ENCODE measurements at regions not wholly inside any gene's neighbourhood (a gene's known extent, or its start where the extent isn't known, plus 50 kb on each side); places are given as distances from the start of the nearest gene placed in this dataset.
A peak's percentile ranks its signal among the peaks of the same experiment; 100 is the strongest.

- Histone ChIP-seq H3K9me3 (ENCODE audit: low read depth) (no peaks in the 10 kb centered on the region), H3K27ac (peak overlapping the region; percentile 93), H3K4me2 (peak overlapping the region; percentile 75), H3K36me3 (replicated peaks; ENCODE audit: insufficient read depth, low read depth) (no peaks in the 10 kb centered on the region), H3K4me1 (ENCODE audit: insufficient read depth) (peaks cover 34% of the 10 kb centered on the region), H3K9me2 (replicated peaks; ENCODE audit: insufficient read depth) (no peaks in the 10 kb centered on the region), H4K20me1 (ENCODE audit: insufficient read depth, poor library complexity, severe bottlenecking) (no peaks in the 10 kb centered on the region), H2AFZ (no peak overlapping the region), H3K4me3 (no peak overlapping the region), H3K79me2 (no peaks in the 10 kb centered on the region), H3K27me3 (no peaks in the 10 kb centered on the region)
- 28% methylated on average over 7 of the region's 7 CpGs for WGBS (ENCODE audit: low lambda C conversion rate, missing lambda C conversion rate)
- DNase-seq (ENCODE audit: low spot score): peak; percentile 30
- TF ChIP-seq EZH2 (IDR thresholded peaks at IDR 0.05; ENCODE audit: borderline replicate concordance): no peak
- TF ChIP-seq EZH2phosphoT487 (IDR thresholded peaks at IDR 0.05; ENCODE audit: low read depth, severe bottlenecking, unreplicated experiment): no peak
- no peak for TF ChIP-seq CTCF (IDR thresholded peaks at IDR 0.05; ENCODE audit: poor library complexity)
Observed at GRCh38 chr9:95770653-95771131, 104.8 kb upstream of the ERCC6L2 start.

GRCh38 chr9:95769909-95770433 lies 105.5 kb upstream of the ERCC6L2 start:
- Histone ChIP-seq H3K27me3 (no peaks in the 10 kb centered on the region), H3K79me2 (no peaks in the 10 kb centered on the region), H3K27ac (peak overlapping the region; percentile 93), H3K9me3 (ENCODE audit: low read depth) (no peaks in the 10 kb centered on the region), H3K4me2 (peak overlapping the region; percentile 75), H4K20me1 (ENCODE audit: insufficient read depth, poor library complexity, severe bottlenecking) (no peaks in the 10 kb centered on the region), H3K36me3 (replicated peaks; ENCODE audit: insufficient read depth, low read depth) (no peaks in the 10 kb centered on the region), H3K4me3 (no peak overlapping the region), H3K4me1 (ENCODE audit: insufficient read depth) (peaks cover 38% of the 10 kb centered on the region), H2AFZ (no peak overlapping the region), H3K9me2 (replicated peaks; ENCODE audit: insufficient read depth) (no peaks in the 10 kb centered on the region)
- DNase-seq (ENCODE audit: low spot score): no peak
- WGBS (ENCODE audit: low lambda C conversion rate, missing lambda C conversion rate): 60% methylated on average over 6 of the region's 6 CpGs
- TF ChIP-seq CTCF (IDR thresholded peaks at IDR 0.05; ENCODE audit: poor library complexity) (no peak), EZH2 (IDR thresholded peaks at IDR 0.05; ENCODE audit: borderline replicate concordance) (no peak), EZH2phosphoT487 (IDR thresholded peaks at IDR 0.05; ENCODE audit: low read depth, severe bottlenecking, unreplicated experiment) (no peak)

- Histone ChIP-seq H2AFZ (no peak overlapping the region), H3K9me3 (ENCODE audit: low read depth) (no peaks in the 10 kb centered on the region), H3K4me3 (no peak overlapping the region), H3K27ac (peak overlapping the region; percentile 93), H3K4me2 (no peak overlapping the region), H3K79me2 (no peaks in the 10 kb centered on the region), H3K36me3 (replicated peaks; ENCODE audit: insufficient read depth, low read depth) (no peaks in the 10 kb centered on the region), H4K20me1 (ENCODE audit: insufficient read depth, poor library complexity, severe bottlenecking) (no peaks in the 10 kb centered on the region), H3K27me3 (no peaks in the 10 kb centered on the region), H3K9me2 (replicated peaks; ENCODE audit: insufficient read depth) (no peaks in the 10 kb centered on the region), H3K4me1 (ENCODE audit: insufficient read depth) (peaks cover 38% of the 10 kb centered on the region)
- TF ChIP-seq EZH2 (IDR thresholded peaks at IDR 0.05; ENCODE audit: borderline replicate concordance): no peak
- TF ChIP-seq EZH2phosphoT487 (IDR thresholded peaks at IDR 0.05; ENCODE audit: low read depth, severe bottlenecking, unreplicated experiment): no peak
- TF ChIP-seq CTCF (IDR thresholded peaks at IDR 0.05; ENCODE audit: poor library complexity): no peak
- no peak for DNase-seq (ENCODE audit: low spot score)
- 97% methylated on average over 2 of the region's 2 CpGs for WGBS (ENCODE audit: low lambda C conversion rate, missing lambda C conversion rate)
Observed at GRCh38 chr9:95769473-95769872, 106.0 kb upstream of the ERCC6L2 start.
